ENCODE measurements at regions not wholly inside any gene's neighbourhood (a gene's known extent, or its start where the extent isn't known, plus 50 kb on each side); places are given as distances from the start of the nearest gene placed in this dataset.

GRCh38 chr16:35737076-35737475 lies 2277.7 kb downstream of the TP53TG3F start:
- TF ChIP-seq, protein P1, sequence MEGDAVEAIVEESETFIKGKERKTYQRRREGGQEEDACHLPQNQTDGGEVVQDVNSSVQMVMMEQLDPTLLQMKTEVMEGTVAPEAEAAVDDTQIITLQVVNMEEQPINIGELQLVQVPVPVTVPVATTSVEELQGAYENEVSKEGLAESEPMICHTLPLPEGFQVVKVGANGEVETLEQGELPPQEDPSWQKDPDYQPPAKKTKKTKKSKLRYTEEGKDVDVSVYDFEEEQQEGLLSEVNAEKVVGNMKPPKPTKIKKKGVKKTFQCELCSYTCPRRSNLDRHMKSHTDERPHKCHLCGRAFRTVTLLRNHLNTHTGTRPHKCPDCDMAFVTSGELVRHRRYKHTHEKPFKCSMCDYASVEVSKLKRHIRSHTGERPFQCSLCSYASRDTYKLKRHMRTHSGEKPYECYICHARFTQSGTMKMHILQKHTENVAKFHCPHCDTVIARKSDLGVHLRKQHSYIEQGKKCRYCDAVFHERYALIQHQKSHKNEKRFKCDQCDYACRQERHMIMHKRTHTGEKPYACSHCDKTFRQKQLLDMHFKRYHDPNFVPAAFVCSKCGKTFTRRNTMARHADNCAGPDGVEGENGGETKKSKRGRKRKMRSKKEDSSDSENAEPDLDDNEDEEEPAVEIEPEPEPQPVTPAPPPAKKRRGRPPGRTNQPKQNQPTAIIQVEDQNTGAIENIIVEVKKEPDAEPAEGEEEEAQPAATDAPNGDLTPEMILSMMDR (conservative IDR thresholded peaks at IDR 0.05; ENCODE audit: low read depth, low read length) = no peak
- no peak for TF ChIP-seq EZH2 (IDR thresholded peaks at IDR 0.05; ENCODE audit: low read length, unreplicated experiment)

Data from PC-3 (cell line).